ENCODE measurements at regions not wholly inside any gene's neighbourhood (a gene's known extent, or its start where the extent isn't known, plus 50 kb on each side); places are given as distances from the start of the nearest gene placed in this dataset.

- no peak for TF ChIP-seq POLR2A (IDR thresholded peaks at IDR 0.05)
- TF ChIP-seq CTCF (IDR thresholded peaks at IDR 0.05) = no peak
- Histone ChIP-seq H3K27me3 (no peaks in the 10 kb centered on the region), H3K4me1 (peaks cover 0 to 5% (median 0%) of the 10 kb centered on the region in 4 donors), H3K4me3 (no peak overlapping the region), H3K27ac (no peak overlapping the region), H3K36me3 (no peaks in the 10 kb centered on the region), H3K9me3 (no peaks in the 10 kb centered on the region)
- DNase-seq = no peak
- no peak for ATAC-seq
- intact Hi-C loops (cut with DNase I) = no loop called here
- 88% methylated on average over 2 of the region's 2 CpGs for WGBS (ENCODE audit: insufficient coverage, low coverage, low lambda C conversion rate, missing lambda C conversion rate)
Measured at GRCh38 chr3:102192575-102192974, 242.2 kb upstream of the ZPLD1 start.

- Histone ChIP-seq H3K9me3 (no peaks in the 10 kb centered on the region), H3K36me3 (no peaks in the 10 kb centered on the region), H3K4me1 (peaks cover 0 to 5% (median 0%) of the 10 kb centered on the region in 4 donors), H3K4me3 (no peak overlapping the region), H3K27ac (no peak overlapping the region), H3K27me3 (no peaks in the 10 kb centered on the region)
- 100% methylated on average over 1 of the region's 1 CpG for WGBS (ENCODE audit: insufficient coverage, low coverage, low lambda C conversion rate, missing lambda C conversion rate)
- TF ChIP-seq CTCF (IDR thresholded peaks at IDR 0.05) (no peak), POLR2A (IDR thresholded peaks at IDR 0.05) (no peak)
- intact Hi-C loops (cut with DNase I) = no loop called here
- DNase-seq (no peak), ATAC-seq (no peak)
Measured at GRCh38 chr3:102193255-102193654, 241.6 kb upstream of the ZPLD1 start.

GRCh38 chr3:102194001-102194400 is 240.8 kb upstream of the ZPLD1 start:
- H3K4me3 ChIP-seq = no peak overlapping the region
- intact Hi-C loops (cut with DNase I) = no loop called here
- peaks cover 0 to 5% (median 0%) of the 10 kb centered on the region in 4 donors for H3K4me1 ChIP-seq
- H3K27me3 ChIP-seq = no peaks in the 10 kb centered on the region
- ATAC-seq (no peak), DNase-seq (no peak)
- WGBS (ENCODE audit: insufficient coverage, low coverage, low lambda C conversion rate, missing lambda C conversion rate) = 88% methylated on average over 5 of the region's 5 CpGs
- H3K27ac ChIP-seq = no peak overlapping the region
- TF ChIP-seq POLR2A (IDR thresholded peaks at IDR 0.05) = no peak
- TF ChIP-seq CTCF (IDR thresholded peaks at IDR 0.05) = no peak
- H3K36me3 ChIP-seq = no peaks in the 10 kb centered on the region
- H3K9me3 ChIP-seq = no peaks in the 10 kb centered on the region

GRCh38 chr3:102194760-102195159 is 240.1 kb upstream of the ZPLD1 start:
- ATAC-seq = no peak
- 100% methylated on average over 1 of the region's 1 CpG for WGBS (ENCODE audit: insufficient coverage, low coverage, low lambda C conversion rate, missing lambda C conversion rate)
- intact Hi-C loops (cut with DNase I) = no loop called here
- H3K4me3 ChIP-seq = no peak overlapping the region
- H3K27me3 ChIP-seq = no peaks in the 10 kb centered on the region
- TF ChIP-seq POLR2A (IDR thresholded peaks at IDR 0.05) = no peak
- no peak for TF ChIP-seq CTCF (IDR thresholded peaks at IDR 0.05)
- H3K27ac ChIP-seq = peak overlapping the region; percentile 59 to 68 (median 59)
- H3K36me3 ChIP-seq = no peaks in the 10 kb centered on the region
- peaks cover 0 to 5% (median 0%) of the 10 kb centered on the region in 4 donors for H3K4me1 ChIP-seq
- no peak for DNase-seq
- H3K9me3 ChIP-seq = no peaks in the 10 kb centered on the region

All from right lobe of liver (tissue), 6 donors.